ENCODE measurements at regions not wholly inside any gene's neighbourhood (a gene's known extent, or its start where the extent isn't known, plus 50 kb on each side); places are given as distances from the start of the nearest gene placed in this dataset.
"Not testable (repeated sequence)": the region's sequence is repeated elsewhere in the genome, so short reads cannot be mapped to it uniquely, and the experiment has no call there.

GRCh38 chr5:91595424-91595823 lies 212.3 kb upstream of the ARRDC3 start:
- Histone ChIP-seq H3K36me3 (no peaks in the 10 kb centered on the region), H3K4me3 (no peak overlapping the region), H3K27ac (no peak overlapping the region), H3K9me3 (peaks cover 0 to 8% (median 0%) of the 10 kb centered on the region in 3 donors), H3K4me1 (no peaks in the 10 kb centered on the region), H3K27me3 (no peaks in the 10 kb centered on the region)
- TF ChIP-seq EP300 (IDR thresholded peaks at IDR 0.05) (no peak), POLR2AphosphoS5 (IDR thresholded peaks at IDR 0.05) (no peak), POLR2A (IDR thresholded peaks at IDR 0.05) (no peak)
- TF ChIP-seq, protein P1, sequence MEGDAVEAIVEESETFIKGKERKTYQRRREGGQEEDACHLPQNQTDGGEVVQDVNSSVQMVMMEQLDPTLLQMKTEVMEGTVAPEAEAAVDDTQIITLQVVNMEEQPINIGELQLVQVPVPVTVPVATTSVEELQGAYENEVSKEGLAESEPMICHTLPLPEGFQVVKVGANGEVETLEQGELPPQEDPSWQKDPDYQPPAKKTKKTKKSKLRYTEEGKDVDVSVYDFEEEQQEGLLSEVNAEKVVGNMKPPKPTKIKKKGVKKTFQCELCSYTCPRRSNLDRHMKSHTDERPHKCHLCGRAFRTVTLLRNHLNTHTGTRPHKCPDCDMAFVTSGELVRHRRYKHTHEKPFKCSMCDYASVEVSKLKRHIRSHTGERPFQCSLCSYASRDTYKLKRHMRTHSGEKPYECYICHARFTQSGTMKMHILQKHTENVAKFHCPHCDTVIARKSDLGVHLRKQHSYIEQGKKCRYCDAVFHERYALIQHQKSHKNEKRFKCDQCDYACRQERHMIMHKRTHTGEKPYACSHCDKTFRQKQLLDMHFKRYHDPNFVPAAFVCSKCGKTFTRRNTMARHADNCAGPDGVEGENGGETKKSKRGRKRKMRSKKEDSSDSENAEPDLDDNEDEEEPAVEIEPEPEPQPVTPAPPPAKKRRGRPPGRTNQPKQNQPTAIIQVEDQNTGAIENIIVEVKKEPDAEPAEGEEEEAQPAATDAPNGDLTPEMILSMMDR (IDR thresholded peaks at IDR 0.05) = no peak
- ATAC-seq = no peak
- WGBS, 2 donors (ENCODE audit: low coverage in 1 of 2) = 96 to 97% methylated on average over 3 of the region's 3 CpGs

DNA sequence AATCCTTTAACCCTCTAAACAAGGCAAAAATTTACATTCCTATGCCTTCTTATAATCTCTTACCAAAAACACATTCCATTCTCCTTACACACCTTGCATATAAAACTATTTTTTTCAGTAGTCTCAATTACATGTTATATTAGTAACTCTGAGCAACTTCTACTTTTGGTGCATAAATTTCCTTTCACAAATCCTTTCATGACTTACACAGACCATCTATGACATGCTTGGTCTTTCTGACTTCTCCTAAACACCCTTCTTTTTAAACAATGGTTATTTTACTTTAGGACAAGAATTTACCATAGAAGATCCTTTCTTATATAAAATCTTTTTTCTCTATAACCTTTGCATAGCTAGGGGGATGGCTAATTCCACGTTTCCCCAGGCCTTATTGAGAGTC lies 208.0 kb upstream of the ARRDC3 start:
- H3K27ac ChIP-seq = no peak overlapping the region
- no peak for TF ChIP-seq POLR2A (IDR thresholded peaks at IDR 0.05)
- no peak for TF ChIP-seq EP300 (IDR thresholded peaks at IDR 0.05)
- TF ChIP-seq POLR2AphosphoS5 (IDR thresholded peaks at IDR 0.05) = no peak
- TF ChIP-seq, protein P1 (IDR thresholded peaks at IDR 0.05) = no peak
- H3K4me3 ChIP-seq = no peak overlapping the region
- H3K4me1 ChIP-seq = no peaks in the 10 kb centered on the region
- no peak for ATAC-seq
- H3K27me3 ChIP-seq = no peaks in the 10 kb centered on the region
- no peaks in the 10 kb centered on the region for H3K36me3 ChIP-seq
- WGBS, 2 donors (ENCODE audit: low coverage in 1 of 2) = 21 to 47% methylated on average over 1 of the region's 1 CpG
- H3K9me3 ChIP-seq = peaks cover 0 to 8% (median 0%) of the 10 kb centered on the region in 3 donors

DNA sequence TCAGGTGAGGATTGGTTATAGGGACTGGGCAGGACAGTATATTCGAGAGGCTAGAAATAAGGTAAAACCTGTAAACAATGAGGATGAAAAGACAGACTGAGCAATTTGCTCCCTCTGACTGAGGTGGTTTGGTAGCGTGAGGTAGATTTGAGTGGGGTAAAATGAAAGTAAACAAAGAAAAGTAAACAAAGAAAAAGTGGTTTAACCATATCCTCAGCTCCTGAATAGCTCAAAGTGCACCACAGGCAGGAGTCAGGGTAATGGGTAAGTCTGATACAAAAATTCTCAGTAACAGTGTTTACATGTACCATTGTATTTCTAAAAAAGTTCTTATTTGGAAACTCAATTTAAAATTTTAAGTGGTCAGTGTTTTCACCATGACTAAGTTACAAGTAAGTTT lies 203.1 kb upstream of the ARRDC3 start:
- 75 to 100% methylated on average over 1 to 2 of the region's 2 CpGs for WGBS, 2 donors (ENCODE audit: low coverage in 1 of 2)
- no peaks in the 10 kb centered on the region for H3K27me3 ChIP-seq
- no peaks in the 10 kb centered on the region for H3K9me3 ChIP-seq
- TF ChIP-seq EP300 (IDR thresholded peaks at IDR 0.05) (no peak), POLR2AphosphoS5 (IDR thresholded peaks at IDR 0.05) (no peak), POLR2A (IDR thresholded peaks at IDR 0.05) (no peak)
- TF ChIP-seq, protein P1 (IDR thresholded peaks at IDR 0.05) = no peak
- no peaks in the 10 kb centered on the region for H3K36me3 ChIP-seq
- no peak overlapping the region for H3K4me3 ChIP-seq
- ATAC-seq = no peak
- no peak overlapping the region for H3K27ac ChIP-seq
- H3K4me1 ChIP-seq = no peaks in the 10 kb centered on the region

DNA sequence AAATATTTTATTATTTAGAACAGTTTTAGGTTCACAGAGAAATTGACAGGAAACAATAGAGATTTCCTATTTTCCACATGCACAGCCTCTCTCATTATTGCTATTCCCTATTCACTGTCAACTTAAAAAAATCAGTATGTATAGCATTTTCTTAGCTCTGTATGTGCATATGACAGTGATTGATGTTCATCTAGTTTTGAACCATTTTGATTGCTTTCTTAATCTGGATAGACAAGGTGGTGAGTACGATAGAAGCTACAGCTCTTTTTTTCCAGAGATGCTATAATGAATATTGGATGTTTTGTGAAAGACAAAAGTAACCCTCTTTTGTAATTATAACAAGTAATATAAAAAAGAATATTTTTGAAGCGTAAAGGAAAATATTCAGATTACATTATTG lies 201.2 kb upstream of the ARRDC3 start:
- Histone ChIP-seq H3K4me1 (no peaks in the 10 kb centered on the region), H3K36me3 (no peaks in the 10 kb centered on the region), H3K27ac (no peak overlapping the region), H3K4me3 (no peak overlapping the region), H3K9me3 (no peaks in the 10 kb centered on the region), H3K27me3 (no peaks in the 10 kb centered on the region)
- 81 to 91% methylated on average over 2 of the region's 2 CpGs for WGBS, 2 donors (ENCODE audit: low coverage in 1 of 2)
- no peak for TF ChIP-seq POLR2A (IDR thresholded peaks at IDR 0.05)
- TF ChIP-seq, protein P1 (IDR thresholded peaks at IDR 0.05) = no peak
- no peak for TF ChIP-seq EP300 (IDR thresholded peaks at IDR 0.05)
- no peak for ATAC-seq

DNA sequence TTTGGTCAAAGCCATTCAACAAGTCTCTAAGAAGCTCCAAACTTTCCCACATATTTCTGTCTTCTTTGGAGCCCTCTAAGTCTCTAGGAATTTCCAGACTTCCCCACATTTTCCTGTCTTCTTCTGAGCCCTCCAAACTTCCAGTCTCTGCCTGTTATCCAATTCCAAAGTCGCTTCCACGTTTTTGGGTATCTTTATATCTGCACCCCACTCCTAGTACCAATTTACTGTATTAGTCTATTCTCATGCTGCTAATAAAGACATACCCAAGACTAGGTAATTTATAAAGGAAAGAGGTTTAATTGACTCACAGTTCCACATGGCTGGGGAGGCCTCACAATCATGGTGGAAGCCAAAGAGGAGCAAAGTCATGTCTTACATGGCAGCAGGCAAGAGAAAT lies 182.9 kb upstream of the ARRDC3 start:
- not testable (repeated sequence) for ATAC-seq, H3K4me3 ChIP-seq
- 94 to 100% methylated on average over 1 to 2 of the region's 2 CpGs for WGBS, 2 donors (ENCODE audit: low coverage in 1 of 2)

More for the DNA sequence above, 182.9 kb upstream of the ARRDC3 start:
- H3K4me1 ChIP-seq, H3K36me3 ChIP-seq, H3K27ac ChIP-seq, H3K27me3 ChIP-seq: not testable (repeated sequence)
- H3K9me3 ChIP-seq = peaks cover 0 to 65% (median 0%) of the 10 kb centered on the region in 3 donors
